Retinal pigment epithelial cell (primary cell): ENCODE measurements at regions not wholly inside any gene's neighbourhood (a gene's known extent, or its start where the extent isn't known, plus 50 kb on each side); places are given as distances from the start of the nearest gene placed in this dataset.
"Not testable (repeated sequence)": the region's sequence is repeated elsewhere in the genome, so short reads cannot be mapped to it uniquely, and the experiment has no call there.

ENCODE experiments used
- DNase-seq: peaks from one replicate; pipeline ENCODE4 v3.0.0-alpha.2; 2010; ENCODE audit warnings: low read depth
- H3K4me3 ChIP-seq: 2 replicates; pipeline ENCODE4 v1.5.1; 2011; ENCODE audit warnings: mild to moderate bottlenecking, low read length, control low read depth, moderate library complexity
- CTCF ChIP-seq: conservative IDR thresholded peaks from 2 replicates; pipeline ENCODE4 v1.5.1; 2011; ENCODE audit warnings: low read depth, low read length, control low read depth, inconsistent platforms

GRCh38 chr18:14959550-14959949 lies 211.6 kb downstream of the ANKRD30B start:
- no peak for TF ChIP-seq CTCF
- no peak overlapping the region for H3K4me3 ChIP-seq
- no peak for DNase-seq

- no peak overlapping the region for H3K4me3 ChIP-seq
- no peak for DNase-seq
- TF ChIP-seq CTCF, result no peak
Measured at GRCh38 chr18:14961991-14962390, 214.0 kb downstream of the ANKRD30B start.

- DNase-seq, result no peak
- no peak for TF ChIP-seq CTCF
- no peak overlapping the region for H3K4me3 ChIP-seq
Measured at GRCh38 chr18:14962626-14963025, 214.7 kb downstream of the ANKRD30B start.

GRCh38 chr18:14963246-14963645 lies 215.3 kb downstream of the ANKRD30B start:
- no peak overlapping the region for H3K4me3 ChIP-seq
- TF ChIP-seq CTCF, result no peak
- DNase-seq, result no peak

- TF ChIP-seq CTCF, result no peak
- H3K4me3 ChIP-seq, result no peak overlapping the region
- DNase-seq, result no peak
Measured at GRCh38 chr18:14964002-14964401, 216.0 kb downstream of the ANKRD30B start.

GRCh38 chr18:14964406-14964805 lies 216.4 kb downstream of the ANKRD30B start:
- no peak for DNase-seq
- H3K4me3 ChIP-seq, result no peak overlapping the region
- no peak for TF ChIP-seq CTCF

- not testable (repeated sequence) for DNase-seq, H3K4me3 ChIP-seq
Measured at GRCh38 chr18:14964976-14965375, 217.0 kb downstream of the ANKRD30B start.

- TF ChIP-seq CTCF, result no peak
- no peak overlapping the region for H3K4me3 ChIP-seq
- DNase-seq, result no peak
Measured at GRCh38 chr18:14965553-14965952, 217.6 kb downstream of the ANKRD30B start.

- not testable (repeated sequence) for H3K4me3 ChIP-seq, DNase-seq
Measured at GRCh38 chr18:14967246-14967645, 219.3 kb downstream of the ANKRD30B start.
